Astrocyte (in vitro differentiated cells and primary cell): ENCODE measurements at regions not wholly inside any gene's neighbourhood (a gene's known extent, or its start where the extent isn't known, plus 50 kb on each side); places are given as distances from the start of the nearest gene placed in this dataset.

Experiments used
- DNase-seq: peaks from one replicate; pipeline ENCODE4 v3.0.0-alpha.2; 2010; ENCODE audit warnings: low read depth
- FAIRE-seq: peaks from 2 replicates; lab custom pipeline; 2011; peaks lifted over from hg19 to GRCh38; lab: Jason Lieb, UNC
- H2AFZ ChIP-seq: 2 replicates; pipeline ENCODE4 v1.6.0; 2012; ENCODE audit warnings: low read depth, low read length, inconsistent platforms
- H3K27ac ChIP-seq: 2 replicates; pipeline ENCODE4 v1.5.1; 2011; ENCODE audit warnings: low read depth, low read length, inconsistent platforms
- H3K27me3 ChIP-seq: 2 replicates; pipeline ENCODE4 v1.6.0; 2011; ENCODE audit warnings: low read length, inconsistent platforms; ENCODE audit not compliant: insufficient read depth
- H3K36me3 ChIP-seq: 2 replicates; pipeline ENCODE4 v1.5.1; 2011; ENCODE audit warnings: low read length, inconsistent platforms; ENCODE audit not compliant: insufficient read depth
- H3K4me1 ChIP-seq: 2 replicates; pipeline ENCODE4 v1.5.1; 2011; ENCODE audit warnings: low read length, inconsistent platforms; ENCODE audit not compliant: insufficient read depth
- H3K4me2 ChIP-seq: 2 replicates; pipeline ENCODE4 v1.6.0; 2012; ENCODE audit warnings: low read length, inconsistent platforms
- H3K4me3 ChIP-seq: 2 replicates; pipeline ENCODE4 v1.5.1; 2011; ENCODE audit warnings: low read depth, mild to moderate bottlenecking, low read length, inconsistent platforms; ENCODE audit not compliant: insufficient read depth
- H3K79me2 ChIP-seq: 2 replicates; pipeline ENCODE4 v1.6.0; 2012; ENCODE audit warnings: mild to moderate bottlenecking, low read length, inconsistent platforms; ENCODE audit not compliant: insufficient read depth
- H3K9ac ChIP-seq: 2 replicates; pipeline ENCODE4 v1.6.0; 2012; ENCODE audit warnings: mild to moderate bottlenecking, low read length, inconsistent platforms
- H3K9me3 ChIP-seq: 2 replicates; pipeline ENCODE4 v1.5.1; 2012; ENCODE audit warnings: low read depth, mild to moderate bottlenecking, low read length, inconsistent platforms; ENCODE audit not compliant: insufficient read depth
- H4K20me1 ChIP-seq: 2 replicates; pipeline ENCODE4 v1.6.0; 2012; ENCODE audit warnings: low read length, inconsistent platforms; ENCODE audit not compliant: insufficient read depth
- H3K27ac Mint-ChIP-seq: one replicate; pipeline ENCODE4 v1.8.0; 2021; ENCODE audit warnings: mild to moderate bottlenecking, mixed read lengths; ENCODE audit not compliant: unreplicated experiment
- H3K27me3 Mint-ChIP-seq: one replicate; pipeline ENCODE4 v1.8.0; 2021; ENCODE audit warnings: low read depth, mixed read lengths; ENCODE audit not compliant: unreplicated experiment
- H3K36me3 Mint-ChIP-seq: one replicate; pipeline ENCODE4 v1.8.0; 2021; ENCODE audit warnings: low read depth, mixed read lengths; ENCODE audit not compliant: unreplicated experiment
- H3K4me1 Mint-ChIP-seq: one replicate; pipeline ENCODE4 v1.8.0; 2021; ENCODE audit warnings: low read depth, mixed read lengths; ENCODE audit not compliant: unreplicated experiment
- H3K4me3 Mint-ChIP-seq: one replicate; pipeline ENCODE4 v1.8.0; 2021; ENCODE audit warnings: mild to moderate bottlenecking, moderate library complexity, mixed read lengths; ENCODE audit not compliant: unreplicated experiment
- H3K9me3 Mint-ChIP-seq: one replicate; pipeline ENCODE4 v1.8.0; 2021; ENCODE audit warnings: mild to moderate bottlenecking, mixed read lengths; ENCODE audit not compliant: unreplicated experiment
- CTCF ChIP-seq: IDR thresholded peaks from 2 replicates; pipeline ENCODE4 v1.5.1; 2011; ENCODE audit warnings: low read depth, mild to moderate bottlenecking, inconsistent platforms, low read length, moderate library complexity; ENCODE audit not compliant: insufficient read depth
- EZH2 ChIP-seq: IDR thresholded peaks from 2 replicates; pipeline ENCODE4 v1.6.1; 2012; ENCODE audit warnings: mild to moderate bottlenecking, low read length, inconsistent platforms; ENCODE audit not compliant: insufficient read depth

GRCh38 chr14:34347683-34348082, 114.4 kb downstream of the SPTSSA start:
- Mint-ChIP-seq H3K9me3 (peaks cover 4% of the 10 kb centered on the region), H3K4me3 (no peak overlapping the region), H3K4me1 (no peaks in the 10 kb centered on the region), H3K27me3 (no peaks in the 10 kb centered on the region), H3K27ac (no peak overlapping the region), H3K36me3 (no peaks in the 10 kb centered on the region)
- TF ChIP-seq EZH2 (no peak), CTCF (no peak)
- no peak overlapping the region for H3K9ac ChIP-seq
- H3K36me3 ChIP-seq, result no peaks in the 10 kb centered on the region
- no peaks in the 10 kb centered on the region for H3K79me2 ChIP-seq
- H3K9me3 ChIP-seq, result no peaks in the 10 kb centered on the region
- H3K4me1 ChIP-seq, result no peaks in the 10 kb centered on the region
- H3K4me2 ChIP-seq, result no peak overlapping the region
- DNase-seq (no peak), FAIRE-seq (no peak)
- H3K27me3 ChIP-seq, result no peaks in the 10 kb centered on the region
- H4K20me1 ChIP-seq, result no peaks in the 10 kb centered on the region
- no peak overlapping the region for H2AFZ ChIP-seq
- H3K27ac ChIP-seq, result no peak overlapping the region
- no peak overlapping the region for H3K4me3 ChIP-seq

GRCh38 chr14:34345718-34346465, 116.1 kb downstream of the SPTSSA start:
- Histone ChIP-seq H3K4me1 (no peaks in the 10 kb centered on the region), H3K36me3 (no peaks in the 10 kb centered on the region), H3K27me3 (no peaks in the 10 kb centered on the region), H3K9ac (no peak overlapping the region), H3K4me2 (no peak overlapping the region), H3K4me3 (no peak overlapping the region), H2AFZ (no peak overlapping the region), H3K79me2 (no peaks in the 10 kb centered on the region), H3K27ac (no peak overlapping the region), H4K20me1 (no peaks in the 10 kb centered on the region), H3K9me3 (no peaks in the 10 kb centered on the region)
- peaks cover 4% of the 10 kb centered on the region for H3K9me3 Mint-ChIP-seq
- FAIRE-seq (no peak), DNase-seq (no peak)
- no peak overlapping the region for H3K4me3 Mint-ChIP-seq
- H3K36me3 Mint-ChIP-seq, result no peaks in the 10 kb centered on the region
- no peaks in the 10 kb centered on the region for H3K4me1 Mint-ChIP-seq
- no peaks in the 10 kb centered on the region for H3K27me3 Mint-ChIP-seq
- no peak overlapping the region for H3K27ac Mint-ChIP-seq
- TF ChIP-seq EZH2 (no peak), CTCF (no peak)

GRCh38 chr14:34344318-34344717, 117.7 kb downstream of the SPTSSA start:
- no peaks in the 10 kb centered on the region for H3K27me3 Mint-ChIP-seq
- FAIRE-seq, result no peak
- H3K79me2 ChIP-seq, result no peaks in the 10 kb centered on the region
- DNase-seq, result no peak
- no peak overlapping the region for H3K27ac ChIP-seq
- no peaks in the 10 kb centered on the region for H3K27me3 ChIP-seq
- H3K9ac ChIP-seq, result no peak overlapping the region
- no peak overlapping the region for H3K27ac Mint-ChIP-seq
- H3K36me3 Mint-ChIP-seq, result no peaks in the 10 kb centered on the region
- H3K4me3 ChIP-seq, result no peak overlapping the region
- H3K9me3 Mint-ChIP-seq, result peaks cover 4% of the 10 kb centered on the region
- H2AFZ ChIP-seq, result no peak overlapping the region
- H3K9me3 ChIP-seq, result no peaks in the 10 kb centered on the region
- no peaks in the 10 kb centered on the region for H3K36me3 ChIP-seq
- H3K4me1 ChIP-seq, result peaks cover 4% of the 10 kb centered on the region
- TF ChIP-seq CTCF (no peak), EZH2 (no peak)
- no peaks in the 10 kb centered on the region for H4K20me1 ChIP-seq
- no peak overlapping the region for H3K4me2 ChIP-seq
- H3K4me1 Mint-ChIP-seq, result no peaks in the 10 kb centered on the region
- H3K4me3 Mint-ChIP-seq, result no peak overlapping the region
